GM12878 (cell line): ENCODE measurements at regions not wholly inside any gene's neighbourhood (a gene's known extent, or its start where the extent isn't known, plus 50 kb on each side); places are given as distances from the start of the nearest gene placed in this dataset.

Experiments used
- ATAC-seq: fragments of 200-7000 bp; cut with Tn5 transposase; 3 replicates; pipeline ENCODE4 v1.9.1; 2020; ENCODE audit warnings: mild to moderate bottlenecking, moderate library complexity
- BruUV-seq: library from RNA; stranded (reverse); fragments of 400-500 nt; replicated peaks from 2 replicates; lab custom pipeline; 2021; lab: Mats Ljungman, UMichigan
- CTCF ChIA-PET: fragments of 300-600 bp; sonication (Branson Sonifier 250); formaldehyde crosslinking; extraction: SDS; loops from one replicate; lab custom pipeline; 2021; ENCODE audit warnings: inconsistent platforms; lab: Yijun Ruan, JAX
- POLR2A ChIA-PET: fragments of 350-600 bp; formaldehyde crosslinking; extraction: SDS; loops from one replicate; lab custom pipeline; 2021; ENCODE audit warnings: inconsistent platforms; lab: Charles Lee
- RAD21 ChIA-PET: fragments of 300-600 bp; sonication (Branson Sonifier 250); formaldehyde crosslinking; loops from one replicate; lab custom pipeline; 2023; ENCODE audit warnings: antibody characterized with exemption; ENCODE audit not compliant: unreplicated experiment; lab: Charles Lee
- SMC1A ChIA-PET: fragments of 300-600 bp; sonication (Branson Sonifier 250); formaldehyde crosslinking; loops from one replicate; lab custom pipeline; 2023; ENCODE audit not compliant: unreplicated experiment, uncharacterized antibody; lab: Charles Lee
- DNase-seq: peaks from one replicate; pipeline ENCODE4 v3.0.0-alpha.2; 2011; ENCODE audit warnings: low read depth, low spot score
- FAIRE-seq: peaks from 3 replicates; lab custom pipeline; 2011; peaks lifted over from hg19 to GRCh38; lab: Jason Lieb, UNC
- H2AFZ ChIP-seq: 2 replicates; pipeline ENCODE4 v1.6.0; 2011; ENCODE audit warnings: low read depth, low read length, control low read depth; ENCODE audit not compliant: control insufficient read depth
- H3K27ac ChIP-seq: 2 replicates; pipeline ENCODE4 v1.5.1; 2011; ENCODE audit warnings: control low read depth; ENCODE audit not compliant: control insufficient read depth, insufficient read depth
- H3K27me3 ChIP-seq, 2 experiments: replicated peaks in 1 of 2; 2 replicates each; pipeline versions ENCODE4 v1.6.0 to v1.6.1; 2011; ENCODE audit warnings: low read length in 1 of 2; ENCODE audit not compliant: control insufficient read depth in 2 of 2, insufficient read depth in 2 of 2
- H3K36me3 ChIP-seq, 2 experiments: 2 replicates each; pipeline ENCODE4 v1.5.1; 2011; ENCODE audit warnings: low read length in 1 of 2; ENCODE audit not compliant: control insufficient read depth in 2 of 2, insufficient read depth in 2 of 2
- H3K4me1 ChIP-seq: 2 replicates; pipeline ENCODE4 v1.6.1; 2011; ENCODE audit warnings: mild to moderate bottlenecking, low read length, moderate library complexity, mixed read lengths; ENCODE audit not compliant: control insufficient read depth, insufficient read depth
- H3K4me2 ChIP-seq: 2 replicates; pipeline ENCODE4 v1.6.0; 2011; ENCODE audit warnings: control low read depth; ENCODE audit not compliant: control insufficient read depth, insufficient read depth
- H3K4me3 ChIP-seq: fragments of 200-600 bp; sonication (generic); 2 replicates; pipeline ENCODE4 v1.5.1; 2016
- H3K79me2 ChIP-seq: 2 replicates; pipeline ENCODE4 v1.6.0; 2011; ENCODE audit warnings: low read length; ENCODE audit not compliant: control insufficient read depth, insufficient read depth
- H3K9ac ChIP-seq: 2 replicates; pipeline ENCODE4 v1.8.0; 2011; ENCODE audit warnings: low read length, control low read depth, mixed read lengths; ENCODE audit not compliant: control insufficient read depth, insufficient read depth
- H3K9me3 ChIP-seq: replicated peaks from 3 replicates; pipeline ENCODE4 v1.5.1; 2011; ENCODE audit warnings: mild to moderate bottlenecking, low read length; ENCODE audit not compliant: control insufficient read depth, insufficient read depth
- H4K20me1 ChIP-seq: 2 replicates; pipeline ENCODE4 v1.6.0; 2011; ENCODE audit not compliant: control insufficient read depth, insufficient read depth
- ASH2L ChIP-seq: fragments of 300-600, 200-600 bp; sonication (generic); IDR thresholded peaks from 2 replicates; pipeline ENCODE4 v1.6.1; 2017; ENCODE audit warnings: low read depth, mild to moderate bottlenecking, borderline replicate concordance
- BCL11A ChIP-seq: IDR thresholded peaks from 2 replicates; pipeline ENCODE4 v1.6.1; 2011; ENCODE audit warnings: low read depth, low read length
- BRCA1 ChIP-seq: IDR thresholded peaks from 2 replicates; pipeline ENCODE4 v1.6.1; 2011; ENCODE audit warnings: low read depth, low read length, improper control_type of control experiment
- CTCF ChIP-seq, 3 experiments: IDR thresholded peaks in 2 of 3; conservative IDR thresholded peaks in 1 of 3; 2 replicates each; pipeline ENCODE4 v1.5.1; 2011; ENCODE audit warnings: low read depth in 3 of 3, low read length in 3 of 3, mild to moderate bottlenecking in 3 of 3, control low read depth in 2 of 3, moderate library complexity in 2 of 3, inconsistent platforms in 1 of 3, mixed read lengths in 1 of 3; ENCODE audit not compliant: control insufficient read depth in 2 of 3, insufficient read depth in 1 of 3; ENCODE audit errors: extremely low read depth in 1 of 3
- GABPA ChIP-seq: IDR thresholded peaks from 2 replicates; pipeline ENCODE4 v1.6.1; 2014; ENCODE audit warnings: antibody characterized with exemption, low read depth, mild to moderate bottlenecking, inconsistent platforms
- MYB ChIP-seq: fragments of 150-350 bp; IDR thresholded peaks from 2 replicates; pipeline ENCODE4 v1.6.1; 2014; ENCODE audit warnings: mild to moderate bottlenecking, low read depth, low read length, borderline replicate concordance
- NR2C2 ChIP-seq: IDR thresholded peaks from 2 replicates; pipeline ENCODE4 v1.6.1; 2011; ENCODE audit warnings: borderline replicate concordance, low read depth; ENCODE audit not compliant: control insufficient read depth, insufficient read length
- POLR2AphosphoS5 ChIP-seq: IDR thresholded peaks from 2 replicates; pipeline ENCODE4 v1.6.1; 2011; ENCODE audit warnings: mild to moderate bottlenecking, low read length, inconsistent platforms
- SMAD5 ChIP-seq: IDR thresholded peaks from 2 replicates; pipeline ENCODE4 v1.6.1; 2016; ENCODE audit warnings: antibody characterized with exemption, low read depth
- TCF3 ChIP-seq: IDR thresholded peaks from 2 replicates; pipeline ENCODE4 v1.6.1; 2012; ENCODE audit warnings: low read depth, mild to moderate bottlenecking, low read length, borderline replicate concordance; ENCODE audit not compliant: insufficient read depth
- ZNF274 ChIP-seq: IDR thresholded peaks from one replicate; pipeline ENCODE4 v1.8.0; 2011; ENCODE audit not compliant: insufficient read length, insufficient read depth
- WGBS: methylation state at CpG from one replicate; pipeline ENCODE4 v1.1.6; 2016; ENCODE audit warnings: low lambda C conversion rate; ENCODE audit not compliant: insufficient replicate concordance, insufficient coverage; ENCODE audit errors: missing lambda C conversion rate; 5-methylcytosine and 5-hydroxymethylcytosine counted together
- in situ Hi-C: fragments of 300-500 bp; cut with MboI; formaldehyde crosslinking; loops from 9 replicates; pipeline ENCODE4 v1.14.3; 2018; ENCODE audit warnings: mixed read lengths
- intact Hi-C: fragments of 100-400 bp; cut with micrococcal nuclease; formaldehyde crosslinking; loops from one replicate; pipeline ENCODE4 v1.14.2; 2022; ENCODE audit not compliant: unreplicated experiment
- TF ChIP-seq, protein P1 (sequence below): IDR thresholded peaks from 2 replicates; pipeline ENCODE4 v1.6.1; 2012; ENCODE audit warnings: mild to moderate bottlenecking, low read depth, low read length

DNA sequence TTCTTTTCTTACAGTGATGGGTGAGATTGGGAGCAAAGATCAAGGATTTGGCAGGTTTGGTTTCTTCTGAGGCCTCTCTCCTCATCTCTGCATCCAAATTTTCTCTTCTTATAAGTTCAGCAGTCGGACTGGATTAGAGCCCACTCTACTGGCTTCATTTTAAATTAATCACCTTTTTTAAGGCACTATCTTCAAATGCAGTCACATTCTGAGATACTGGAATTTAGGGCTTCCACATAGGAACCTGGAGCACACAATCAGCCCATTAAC, 56.5 kb upstream of the PLSCR4 start:
- TF ChIP-seq POLR2AphosphoS5 (no peak), BCL11A (no peak), SMAD5 (no peak)
- Histone ChIP-seq H3K4me2 (no peak overlapping the region), H3K79me2 (no peaks in the 10 kb centered on the region), H3K27ac (no peak overlapping the region), H4K20me1 (no peaks in the 10 kb centered on the region), H3K9ac (no peak overlapping the region), H2AFZ (no peak overlapping the region), H3K9me3 (no peaks in the 10 kb centered on the region), H3K36me3 (no peaks in the 10 kb centered on the region), H3K4me3 (no peak overlapping the region), H3K4me1 (no peaks in the 10 kb centered on the region), H3K27me3 (no peaks in the 10 kb centered on the region)
- DNase-seq: no peak
- intact Hi-C loops (no loop called here), in situ Hi-C loops (no loop called here)
- ATAC-seq: no peak
- ChIA-PET POLR2A (no interaction called here), SMC1A (no interaction called here), RAD21 (no interaction called here), CTCF (no interaction called here)
- BruUV-seq: no TSS peak
- no peak for FAIRE-seq
- 0% methylated on average over 1 of the region's 1 CpG for WGBS

GRCh38 chr3:146306656-146307455, 56.0 kb upstream of the PLSCR4 start:
- Histone ChIP-seq H3K36me3 (no peaks in the 10 kb centered on the region), H3K9ac (no peak overlapping the region), H4K20me1 (no peaks in the 10 kb centered on the region), H3K4me1 (no peaks in the 10 kb centered on the region), H3K4me2 (no peak overlapping the region), H3K27me3 (no peaks in the 10 kb centered on the region), H3K27ac (no peak overlapping the region), H3K79me2 (no peaks in the 10 kb centered on the region), H3K4me3 (no peak overlapping the region), H3K9me3 (no peaks in the 10 kb centered on the region), H2AFZ (no peak overlapping the region)
- WGBS: 14% methylated on average over 7 of the region's 7 CpGs
- no peak for ATAC-seq
- RAD21 ChIA-PET: no interaction called here
- in situ Hi-C loops: no loop called here
- POLR2A ChIA-PET: no interaction called here
- no peak for DNase-seq
- CTCF ChIA-PET: no interaction called here
- no TSS peak for BruUV-seq
- SMC1A ChIA-PET: no interaction called here
- FAIRE-seq: no peak
- intact Hi-C loops: no loop called here
- TF ChIP-seq BRCA1 (no peak), NR2C2 (no peak), MYB (no peak), BCL11A (no peak), ZNF274 (no peak), CTCF (IDR thresholded peaks at IDR 0.05 in 2 of 3, conservative IDR thresholded peaks at IDR 0.05 in 1 of 3; ENCODE audit: control insufficient read depth in 2 of 3, extremely low read depth in 1 of 3, insufficient read depth in 1 of 3, low read depth in 3 of 3, low read length in 3 of 3) (no peak), ASH2L (no peak), GABPA (no peak), TCF3 (no peak)
- TF ChIP-seq, protein P1, sequence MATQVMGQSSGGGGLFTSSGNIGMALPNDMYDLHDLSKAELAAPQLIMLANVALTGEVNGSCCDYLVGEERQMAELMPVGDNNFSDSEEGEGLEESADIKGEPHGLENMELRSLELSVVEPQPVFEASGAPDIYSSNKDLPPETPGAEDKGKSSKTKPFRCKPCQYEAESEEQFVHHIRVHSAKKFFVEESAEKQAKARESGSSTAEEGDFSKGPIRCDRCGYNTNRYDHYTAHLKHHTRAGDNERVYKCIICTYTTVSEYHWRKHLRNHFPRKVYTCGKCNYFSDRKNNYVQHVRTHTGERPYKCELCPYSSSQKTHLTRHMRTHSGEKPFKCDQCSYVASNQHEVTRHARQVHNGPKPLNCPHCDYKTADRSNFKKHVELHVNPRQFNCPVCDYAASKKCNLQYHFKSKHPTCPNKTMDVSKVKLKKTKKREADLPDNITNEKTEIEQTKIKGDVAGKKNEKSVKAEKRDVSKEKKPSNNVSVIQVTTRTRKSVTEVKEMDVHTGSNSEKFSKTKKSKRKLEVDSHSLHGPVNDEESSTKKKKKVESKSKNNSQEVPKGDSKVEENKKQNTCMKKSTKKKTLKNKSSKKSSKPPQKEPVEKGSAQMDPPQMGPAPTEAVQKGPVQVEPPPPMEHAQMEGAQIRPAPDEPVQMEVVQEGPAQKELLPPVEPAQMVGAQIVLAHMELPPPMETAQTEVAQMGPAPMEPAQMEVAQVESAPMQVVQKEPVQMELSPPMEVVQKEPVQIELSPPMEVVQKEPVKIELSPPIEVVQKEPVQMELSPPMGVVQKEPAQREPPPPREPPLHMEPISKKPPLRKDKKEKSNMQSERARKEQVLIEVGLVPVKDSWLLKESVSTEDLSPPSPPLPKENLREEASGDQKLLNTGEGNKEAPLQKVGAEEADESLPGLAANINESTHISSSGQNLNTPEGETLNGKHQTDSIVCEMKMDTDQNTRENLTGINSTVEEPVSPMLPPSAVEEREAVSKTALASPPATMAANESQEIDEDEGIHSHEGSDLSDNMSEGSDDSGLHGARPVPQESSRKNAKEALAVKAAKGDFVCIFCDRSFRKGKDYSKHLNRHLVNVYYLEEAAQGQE: no peak
